A673 (cell line): ENCODE measurements at regions not wholly inside any gene's neighbourhood (a gene's known extent, or its start where the extent isn't known, plus 50 kb on each side); places are given as distances from the start of the nearest gene placed in this dataset.

Experiments
- BruUV-seq: library from RNA; stranded (reverse); fragments of 400-500 nt; replicated peaks from 2 replicates; lab custom pipeline; 2021; lab: Mats Ljungman, UMichigan
- CTCF ChIA-PET: fragments of 300-600 bp; sonication (Branson Sonifier 250); formaldehyde crosslinking; loops from one replicate; lab custom pipeline; 2022; ENCODE audit warnings: antibody characterized with exemption; lab: Charles Lee
- POLR2A ChIA-PET: fragments of 300-600 bp; sonication (Branson Sonifier 250); formaldehyde crosslinking; loops from one replicate; lab custom pipeline; 2022; ENCODE audit warnings: antibody characterized with exemption; ENCODE audit not compliant: low non-redundant PET; lab: Charles Lee
- DNase-seq: peaks from one replicate; pipeline ENCODE4 v3.0.0-alpha.2; 2015; ENCODE audit warnings: low spot score
- H3K27ac ChIP-seq: fragments of 200-600 bp; sonication (generic); 2 replicates; pipeline ENCODE4 v1.5.1; 2016; ENCODE audit warnings: mixed run types, low read depth, mild to moderate bottlenecking, mixed read lengths, antibody characterized with exemption, low read length; ENCODE audit not compliant: poor library complexity, severe bottlenecking
- H3K27me3 ChIP-seq: fragments of 200-600 bp; sonication (generic); replicated peaks from 2 replicates; pipeline ENCODE4 v1.6.1; 2017; ENCODE audit warnings: mixed run types, low read depth, mild to moderate bottlenecking, mixed read lengths, antibody characterized with exemption, low read length; ENCODE audit not compliant: insufficient read depth, poor library complexity
- H3K36me3 ChIP-seq: fragments of 200-600 bp; sonication (generic); 2 replicates; pipeline ENCODE4 v1.6.1; 2016; ENCODE audit warnings: mixed run types, mild to moderate bottlenecking, mixed read lengths, antibody characterized with exemption, low read length; ENCODE audit not compliant: insufficient read depth, poor library complexity, severe bottlenecking
- H3K4me1 ChIP-seq: fragments of 200-600 bp; sonication (generic); 2 replicates; pipeline ENCODE4 v1.6.1; 2017; ENCODE audit warnings: mixed run types, mild to moderate bottlenecking, mixed read lengths, antibody characterized with exemption, low read length; ENCODE audit not compliant: insufficient read depth, poor library complexity, severe bottlenecking
- H3K4me3 ChIP-seq: fragments of 200-600 bp; sonication (generic); 2 replicates; pipeline ENCODE4 v1.5.1; 2016; ENCODE audit warnings: low read depth, mixed run types, mild to moderate bottlenecking, mixed read lengths, low read length; ENCODE audit not compliant: poor library complexity, severe bottlenecking
- H3K9me3 ChIP-seq: fragments of 200-600 bp; sonication (generic); 2 replicates; pipeline ENCODE4 v1.6.1; 2016; ENCODE audit warnings: mixed run types, low read depth, mild to moderate bottlenecking, mixed read lengths, antibody characterized with exemption, low read length; ENCODE audit not compliant: poor library complexity, severe bottlenecking
- EZH2 ChIP-seq: fragments of 200-600 bp; sonication (generic); IDR thresholded peaks from 2 replicates; pipeline ENCODE4 v1.6.1; 2017; ENCODE audit warnings: borderline replicate concordance, low read depth, mild to moderate bottlenecking, mixed read lengths, antibody characterized with exemption, low read length; ENCODE audit not compliant: poor library complexity, severe bottlenecking
- intact Hi-C: fragments of 100-400 bp; cut with micrococcal nuclease; formaldehyde crosslinking; loops from one replicate; pipeline ENCODE4 v1.10.0; 2022; ENCODE audit not compliant: unreplicated experiment
- TF ChIP-seq, protein P1 (sequence below): fragments of 300-800, 200-600 bp; sonication (generic); conservative IDR thresholded peaks from 2 replicates; pipeline ENCODE4 v1.5.1; 2017; ENCODE audit warnings: low read depth, mild to moderate bottlenecking, antibody characterized with exemption, low read length, moderate library complexity, mixed read lengths

DNA sequence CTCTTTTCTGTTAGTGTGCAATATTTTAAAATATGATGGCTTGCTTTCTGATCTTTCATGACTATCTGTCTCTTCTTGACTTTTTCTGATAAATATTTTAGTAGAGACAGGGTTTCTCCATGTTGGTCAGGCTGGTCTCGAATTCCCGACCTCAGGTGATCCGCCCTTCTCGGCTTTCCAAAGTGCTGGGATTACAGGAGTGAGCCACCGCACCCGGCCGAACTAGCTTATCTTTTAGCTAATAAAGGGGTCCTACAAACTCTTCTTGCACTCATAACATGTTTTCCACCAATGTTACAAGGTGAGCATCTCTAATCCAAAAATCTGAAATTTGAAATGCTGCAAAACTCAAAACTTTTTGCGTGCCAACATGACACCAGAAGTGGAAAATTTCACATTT is 535.2 kb upstream of the PCDH20 start:
- H3K27ac ChIP-seq: no peak overlapping the region
- intact Hi-C loops: loop anchor here (5.0 to 10.0 kb wide), 4 partner anchors 534 to 1326 kb away; partner anchors contain the start of gene PCDH20
- no TSS peak for BruUV-seq

DNA sequence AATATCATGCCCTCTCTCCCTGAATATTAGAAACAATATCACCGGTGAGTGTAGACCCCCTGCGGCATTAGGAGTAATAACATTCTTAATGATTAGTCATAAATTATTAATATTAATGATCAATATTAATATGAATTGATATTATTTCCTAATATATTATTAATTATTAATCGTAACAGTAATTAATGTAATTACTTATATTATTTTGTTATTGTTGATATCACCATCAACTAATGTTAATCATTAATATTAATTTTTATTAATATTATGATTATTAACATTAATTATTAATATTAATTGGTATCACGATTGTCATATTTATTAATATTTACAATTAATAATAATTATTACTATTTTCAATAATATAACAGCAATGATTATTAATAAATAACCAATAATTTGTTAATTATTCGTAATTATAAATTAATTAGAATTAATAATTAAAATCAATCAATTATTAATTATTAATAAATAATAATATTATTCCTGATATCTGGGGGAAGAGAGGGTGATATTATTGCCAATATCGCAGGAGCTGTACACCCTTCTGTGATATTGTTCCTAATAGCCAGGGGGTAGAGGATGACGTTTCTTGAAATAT is 528.8 kb upstream of the PCDH20 start:
- Histone ChIP-seq H3K4me1 (no peaks in the 10 kb centered on the region), H3K27me3 (no peaks in the 10 kb centered on the region), H3K36me3 (no peaks in the 10 kb centered on the region), H3K27ac (no peak overlapping the region), H3K4me3 (no peak overlapping the region), H3K9me3 (no peaks in the 10 kb centered on the region)
- CTCF ChIA-PET: no interaction called here
- no peak for DNase-seq
- intact Hi-C loops: loop anchor here (10.0 kb wide), 1 partner anchor 1490 kb away; no protein-coding TSS in a partner anchor
- TF ChIP-seq EZH2: no peak
- TF ChIP-seq, protein P1, sequence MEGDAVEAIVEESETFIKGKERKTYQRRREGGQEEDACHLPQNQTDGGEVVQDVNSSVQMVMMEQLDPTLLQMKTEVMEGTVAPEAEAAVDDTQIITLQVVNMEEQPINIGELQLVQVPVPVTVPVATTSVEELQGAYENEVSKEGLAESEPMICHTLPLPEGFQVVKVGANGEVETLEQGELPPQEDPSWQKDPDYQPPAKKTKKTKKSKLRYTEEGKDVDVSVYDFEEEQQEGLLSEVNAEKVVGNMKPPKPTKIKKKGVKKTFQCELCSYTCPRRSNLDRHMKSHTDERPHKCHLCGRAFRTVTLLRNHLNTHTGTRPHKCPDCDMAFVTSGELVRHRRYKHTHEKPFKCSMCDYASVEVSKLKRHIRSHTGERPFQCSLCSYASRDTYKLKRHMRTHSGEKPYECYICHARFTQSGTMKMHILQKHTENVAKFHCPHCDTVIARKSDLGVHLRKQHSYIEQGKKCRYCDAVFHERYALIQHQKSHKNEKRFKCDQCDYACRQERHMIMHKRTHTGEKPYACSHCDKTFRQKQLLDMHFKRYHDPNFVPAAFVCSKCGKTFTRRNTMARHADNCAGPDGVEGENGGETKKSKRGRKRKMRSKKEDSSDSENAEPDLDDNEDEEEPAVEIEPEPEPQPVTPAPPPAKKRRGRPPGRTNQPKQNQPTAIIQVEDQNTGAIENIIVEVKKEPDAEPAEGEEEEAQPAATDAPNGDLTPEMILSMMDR: no peak
- POLR2A ChIA-PET: no interaction called here
- BruUV-seq: no TSS peak

More for the DNA sequence above, 535.2 kb upstream of the PCDH20 start:
- no peaks in the 10 kb centered on the region for H3K27me3 ChIP-seq
- no peaks in the 10 kb centered on the region for H3K36me3 ChIP-seq
- no peaks in the 10 kb centered on the region for H3K4me1 ChIP-seq
- DNase-seq: no peak
- CTCF ChIA-PET: no interaction called here
- TF ChIP-seq, protein P1: no peak
- no peak for TF ChIP-seq EZH2
- H3K4me3 ChIP-seq: no peak overlapping the region
- POLR2A ChIA-PET: no interaction called here
- no peaks in the 10 kb centered on the region for H3K9me3 ChIP-seq

DNA sequence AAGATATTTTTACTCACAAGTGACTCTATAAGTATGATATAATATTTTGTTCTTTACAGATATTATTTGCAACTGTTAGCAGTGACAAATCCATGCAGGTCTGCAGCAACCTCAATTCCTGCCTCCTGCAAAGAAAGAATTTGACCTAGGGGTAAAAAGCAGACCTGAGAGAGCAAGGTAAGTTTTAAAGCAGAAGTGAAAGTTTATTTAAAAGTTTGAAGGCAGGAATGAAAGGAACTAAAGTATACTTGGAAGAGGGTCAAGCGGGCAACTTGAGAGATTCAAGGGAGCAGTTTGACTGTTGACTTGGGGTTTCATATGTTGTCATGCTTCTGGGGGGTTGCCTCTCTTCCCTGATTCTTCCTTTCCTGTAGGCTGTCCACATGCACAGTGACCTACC is 520.1 kb upstream of the PCDH20 start:
- no peak overlapping the region for H3K4me3 ChIP-seq
- no peaks in the 10 kb centered on the region for H3K4me1 ChIP-seq
- ChIA-PET POLR2A (no interaction called here), CTCF (no interaction called here)
- no peaks in the 10 kb centered on the region for H3K36me3 ChIP-seq
- TF ChIP-seq, protein P1: no peak
- no peak for TF ChIP-seq EZH2
- no peak for DNase-seq
- no peaks in the 10 kb centered on the region for H3K9me3 ChIP-seq
- no peaks in the 10 kb centered on the region for H3K27me3 ChIP-seq
- H3K27ac ChIP-seq: no peak overlapping the region
- BruUV-seq: no TSS peak
- intact Hi-C loops: no loop called here
